Smooth muscle cell (in vitro differentiated cells): ENCODE measurements at regions not wholly inside any gene's neighbourhood (a gene's known extent, or its start where the extent isn't known, plus 50 kb on each side); places are given as distances from the start of the nearest gene placed in this dataset.

ENCODE experiments used
- DNase-seq: peaks from one replicate; lab custom pipeline; 2025; ENCODE audit not compliant: unreplicated experiment; lab: John Stamatoyannopoulos, UW
- H2AFZ ChIP-seq: fragments of 200-600 bp; sonication (generic); 2 replicates; pipeline ENCODE4 v1.6.0; 2016; ENCODE audit warnings: antibody characterized with exemption, low read depth, mild to moderate bottlenecking
- H3F3A ChIP-seq: fragments of 200-600 bp; sonication (generic); 2 replicates; pipeline ENCODE4 v1.6.0; 2017; ENCODE audit warnings: antibody characterized with exemption, low read depth
- H3K27ac ChIP-seq: fragments of 200-600 bp; sonication (generic); 2 replicates; pipeline ENCODE4 v1.5.1; 2016; ENCODE audit warnings: low read depth, mild to moderate bottlenecking
- H3K27me3 ChIP-seq: fragments of 200-600 bp; sonication (generic); 2 replicates; pipeline ENCODE4 v1.6.1; 2016; ENCODE audit warnings: low read depth, mild to moderate bottlenecking
- H3K36me3 ChIP-seq: fragments of 200-600 bp; sonication (generic); 2 replicates; pipeline ENCODE4 v1.5.1; 2016; ENCODE audit warnings: low read depth
- H3K4me1 ChIP-seq: fragments of 200-600 bp; sonication (generic); 2 replicates; pipeline ENCODE4 v1.5.1; 2016; ENCODE audit warnings: low read depth
- H3K4me2 ChIP-seq: fragments of 200-600 bp; sonication (generic); 2 replicates; pipeline ENCODE4 v1.6.0; 2016; ENCODE audit warnings: mild to moderate bottlenecking
- H3K4me3 ChIP-seq: fragments of 200-600 bp; sonication (generic); 2 replicates; pipeline ENCODE4 v1.5.1; 2016; ENCODE audit warnings: mild to moderate bottlenecking
- H3K79me2 ChIP-seq: fragments of 200-600 bp; sonication (generic); 2 replicates; pipeline ENCODE4 v1.6.0; 2016; ENCODE audit warnings: low read depth, mild to moderate bottlenecking
- H3K9ac ChIP-seq: fragments of 200-600 bp; sonication (generic); 2 replicates; pipeline ENCODE4 v1.6.0; 2016; ENCODE audit warnings: low read depth
- H3K9me3 ChIP-seq: fragments of 200-600 bp; sonication (generic); replicated peaks from 2 replicates; pipeline ENCODE4 v1.5.1; 2016; ENCODE audit warnings: low read depth
- H4K20me1 ChIP-seq: fragments of 200-600 bp; sonication (generic); 2 replicates; pipeline ENCODE4 v1.6.0; 2016; ENCODE audit warnings: low read depth
- WGBS: methylation state at CpG from one replicate; pipeline ENCODE4 v1.1.7; 2016; ENCODE audit warnings: low lambda C conversion rate; 5-methylcytosine and 5-hydroxymethylcytosine counted together
- TF ChIP-seq, protein P1 (sequence below): fragments of 200-600 bp; sonication (generic); IDR thresholded peaks from 2 replicates; pipeline ENCODE4 v1.5.1; 2017; ENCODE audit warnings: borderline replicate concordance, mild to moderate bottlenecking, antibody characterized with exemption; ENCODE audit not compliant: insufficient read depth, poor library complexity, severe bottlenecking

DNA sequence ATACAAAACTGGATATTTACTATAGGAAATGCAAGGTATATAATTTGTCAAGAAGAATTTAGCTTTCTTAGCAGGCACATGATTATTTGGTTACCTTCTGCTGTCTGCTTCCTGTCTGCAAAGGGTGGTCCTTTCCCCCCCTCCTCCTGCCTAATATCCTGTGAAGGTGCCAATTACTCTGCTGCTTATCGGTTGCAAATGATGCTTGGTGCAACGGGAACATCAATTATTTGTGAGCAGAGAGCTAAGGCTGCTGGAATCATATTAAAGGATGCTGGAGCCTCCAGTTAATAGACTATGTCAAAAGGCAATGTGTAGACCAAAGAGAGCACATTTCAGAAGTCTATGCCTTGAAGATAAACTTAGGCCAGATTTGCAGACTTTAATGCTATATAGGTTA lies 443.7 kb upstream of the ONECUT1 start:
- Histone ChIP-seq H4K20me1 (no peaks in the 10 kb centered on the region), H3K4me2 (no peak overlapping the region), H3K36me3 (no peaks in the 10 kb centered on the region), H3K79me2 (no peaks in the 10 kb centered on the region), H3K9me3 (no peaks in the 10 kb centered on the region), H3K27me3 (no peaks in the 10 kb centered on the region), H3K4me1 (no peaks in the 10 kb centered on the region), H3F3A (no peaks in the 10 kb centered on the region), H3K27ac (no peak overlapping the region), H3K4me3 (no peak overlapping the region), H2AFZ (no peak overlapping the region), H3K9ac (no peak overlapping the region)
- WGBS, result 67% methylated on average over 2 of the region's 2 CpGs
- TF ChIP-seq, protein P1, sequence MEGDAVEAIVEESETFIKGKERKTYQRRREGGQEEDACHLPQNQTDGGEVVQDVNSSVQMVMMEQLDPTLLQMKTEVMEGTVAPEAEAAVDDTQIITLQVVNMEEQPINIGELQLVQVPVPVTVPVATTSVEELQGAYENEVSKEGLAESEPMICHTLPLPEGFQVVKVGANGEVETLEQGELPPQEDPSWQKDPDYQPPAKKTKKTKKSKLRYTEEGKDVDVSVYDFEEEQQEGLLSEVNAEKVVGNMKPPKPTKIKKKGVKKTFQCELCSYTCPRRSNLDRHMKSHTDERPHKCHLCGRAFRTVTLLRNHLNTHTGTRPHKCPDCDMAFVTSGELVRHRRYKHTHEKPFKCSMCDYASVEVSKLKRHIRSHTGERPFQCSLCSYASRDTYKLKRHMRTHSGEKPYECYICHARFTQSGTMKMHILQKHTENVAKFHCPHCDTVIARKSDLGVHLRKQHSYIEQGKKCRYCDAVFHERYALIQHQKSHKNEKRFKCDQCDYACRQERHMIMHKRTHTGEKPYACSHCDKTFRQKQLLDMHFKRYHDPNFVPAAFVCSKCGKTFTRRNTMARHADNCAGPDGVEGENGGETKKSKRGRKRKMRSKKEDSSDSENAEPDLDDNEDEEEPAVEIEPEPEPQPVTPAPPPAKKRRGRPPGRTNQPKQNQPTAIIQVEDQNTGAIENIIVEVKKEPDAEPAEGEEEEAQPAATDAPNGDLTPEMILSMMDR, result no peak
- no peak for DNase-seq

DNA sequence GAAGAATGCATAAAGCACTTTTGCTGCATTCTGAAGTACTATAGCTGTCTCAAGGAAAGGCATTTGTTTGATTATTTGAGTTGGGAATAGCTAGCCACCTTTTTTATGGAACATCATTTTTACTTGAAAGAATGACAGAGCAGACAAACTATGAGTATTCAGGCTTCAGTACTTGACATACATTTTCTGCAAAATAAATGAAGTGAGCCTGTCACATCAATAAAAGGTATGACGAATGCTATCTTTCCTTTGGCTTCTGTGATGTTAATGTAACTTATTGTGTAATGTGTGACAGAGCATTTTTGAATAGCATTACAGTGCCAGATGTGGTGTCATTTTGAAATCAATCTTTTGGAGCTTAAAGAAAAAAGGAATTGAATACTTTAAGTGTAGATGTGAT lies 440.3 kb upstream of the ONECUT1 start:
- Histone ChIP-seq H3K9me3 (no peaks in the 10 kb centered on the region), H3K4me2 (no peak overlapping the region), H3K36me3 (no peaks in the 10 kb centered on the region), H3K4me3 (no peak overlapping the region), H2AFZ (no peak overlapping the region), H4K20me1 (no peaks in the 10 kb centered on the region), H3F3A (no peaks in the 10 kb centered on the region), H3K4me1 (no peaks in the 10 kb centered on the region), H3K9ac (no peak overlapping the region), H3K27me3 (no peaks in the 10 kb centered on the region), H3K27ac (no peak overlapping the region), H3K79me2 (no peaks in the 10 kb centered on the region)
- no peak for DNase-seq
- WGBS, result 85% methylated on average over 1 of the region's 1 CpG
- TF ChIP-seq, protein P1, result no peak

DNA sequence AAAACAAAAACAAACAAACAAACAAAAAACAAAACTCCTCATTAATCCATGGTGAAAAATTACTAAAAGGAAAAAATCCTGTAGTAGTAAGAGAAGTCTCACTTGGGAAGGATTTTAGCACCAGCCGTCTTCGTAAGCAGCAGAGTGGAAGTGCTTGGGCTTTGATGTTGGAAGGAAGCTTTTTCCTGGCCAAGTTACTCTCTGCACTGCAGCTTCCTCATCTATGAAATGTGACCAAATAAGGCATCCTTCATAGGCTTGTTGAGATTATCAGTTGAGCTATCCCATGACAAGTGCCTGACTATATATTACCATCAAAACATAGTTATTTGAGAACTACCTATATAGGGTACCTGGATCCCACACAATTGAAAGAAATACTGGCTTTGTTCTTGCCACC lies 436.4 kb upstream of the ONECUT1 start:
- Histone ChIP-seq H3K9me3 (no peaks in the 10 kb centered on the region), H2AFZ (no peak overlapping the region), H3K27me3 (no peaks in the 10 kb centered on the region), H3K27ac (no peak overlapping the region), H3K9ac (no peak overlapping the region), H4K20me1 (no peaks in the 10 kb centered on the region), H3F3A (no peaks in the 10 kb centered on the region), H3K4me3 (no peak overlapping the region), H3K36me3 (no peaks in the 10 kb centered on the region), H3K4me2 (no peak overlapping the region), H3K79me2 (no peaks in the 10 kb centered on the region), H3K4me1 (no peaks in the 10 kb centered on the region)
- no peak for DNase-seq
- TF ChIP-seq, protein P1, result no peak
- 92% methylated on average over 2 of the region's 2 CpGs for WGBS

DNA sequence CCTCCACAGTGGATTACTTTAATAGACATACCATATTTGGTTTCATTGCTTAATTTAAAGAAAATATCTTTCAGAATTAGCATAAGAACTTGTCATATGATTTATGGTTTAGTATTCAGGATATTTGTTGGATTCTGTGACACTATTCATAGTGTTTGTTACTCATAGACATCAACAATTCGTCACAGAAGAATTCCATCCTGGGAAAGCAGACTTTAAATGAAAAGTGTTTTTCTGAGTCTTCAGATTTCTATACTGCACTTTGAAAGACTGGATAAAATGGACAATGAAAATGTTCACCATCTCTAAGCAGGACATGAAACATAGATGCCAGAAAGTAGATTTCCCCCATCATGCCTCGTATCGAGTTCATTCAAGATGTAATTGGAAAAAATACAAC lies 435.6 kb upstream of the ONECUT1 start:
- no peak overlapping the region for H3K9ac ChIP-seq
- H3K4me3 ChIP-seq, result no peak overlapping the region
- 80% methylated on average over 3 of the region's 3 CpGs for WGBS
- no peak overlapping the region for H2AFZ ChIP-seq
- no peaks in the 10 kb centered on the region for H3K79me2 ChIP-seq
- no peak overlapping the region for H3K4me2 ChIP-seq
- no peak overlapping the region for H3K27ac ChIP-seq
- H3K27me3 ChIP-seq, result no peaks in the 10 kb centered on the region
- no peaks in the 10 kb centered on the region for H3K9me3 ChIP-seq
- H3K4me1 ChIP-seq, result no peaks in the 10 kb centered on the region
- no peak for DNase-seq
- H3K36me3 ChIP-seq, result no peaks in the 10 kb centered on the region
- H3F3A ChIP-seq, result no peaks in the 10 kb centered on the region
- no peaks in the 10 kb centered on the region for H4K20me1 ChIP-seq
- TF ChIP-seq, protein P1, result no peak
